ENCODE measurements at regions not wholly inside any gene's neighbourhood (a gene's known extent, or its start where the extent isn't known, plus 50 kb on each side); places are given as distances from the start of the nearest gene placed in this dataset.

DNA sequence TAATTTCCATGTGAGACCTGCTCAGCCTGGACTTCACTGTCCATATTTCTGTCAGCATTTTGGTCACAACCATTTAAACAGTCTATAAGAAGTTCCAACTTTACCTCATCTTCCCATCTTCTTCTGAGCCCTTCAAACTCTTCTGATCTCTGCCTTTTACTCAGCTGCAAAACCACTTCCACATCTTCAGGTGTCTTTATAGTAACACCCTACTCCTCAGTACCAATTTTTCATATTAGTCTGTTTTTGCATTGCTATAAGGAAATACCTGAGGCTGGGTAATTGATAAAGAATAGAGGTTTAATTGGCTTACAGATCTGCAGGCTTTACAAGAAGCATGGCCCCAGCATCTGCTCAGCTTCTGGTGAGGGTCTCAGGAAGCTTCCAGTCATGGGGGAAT, 1648.9 kb upstream of the SLC10A2 start:
- Histone ChIP-seq H3K4me1 (replicated peaks in 1 of 2) (no peaks in the 10 kb centered on the region), H3K36me3 (replicated peaks in 1 of 2) (no peaks in the 10 kb centered on the region), H3K9me3 (replicated peaks in 1 of 3) (no peaks in the 10 kb centered on the region), H3K4me3 (no peak overlapping the region), H3K27me3 (no peaks in the 10 kb centered on the region), H3K27ac (no peak overlapping the region)
- TF ChIP-seq, protein P1, sequence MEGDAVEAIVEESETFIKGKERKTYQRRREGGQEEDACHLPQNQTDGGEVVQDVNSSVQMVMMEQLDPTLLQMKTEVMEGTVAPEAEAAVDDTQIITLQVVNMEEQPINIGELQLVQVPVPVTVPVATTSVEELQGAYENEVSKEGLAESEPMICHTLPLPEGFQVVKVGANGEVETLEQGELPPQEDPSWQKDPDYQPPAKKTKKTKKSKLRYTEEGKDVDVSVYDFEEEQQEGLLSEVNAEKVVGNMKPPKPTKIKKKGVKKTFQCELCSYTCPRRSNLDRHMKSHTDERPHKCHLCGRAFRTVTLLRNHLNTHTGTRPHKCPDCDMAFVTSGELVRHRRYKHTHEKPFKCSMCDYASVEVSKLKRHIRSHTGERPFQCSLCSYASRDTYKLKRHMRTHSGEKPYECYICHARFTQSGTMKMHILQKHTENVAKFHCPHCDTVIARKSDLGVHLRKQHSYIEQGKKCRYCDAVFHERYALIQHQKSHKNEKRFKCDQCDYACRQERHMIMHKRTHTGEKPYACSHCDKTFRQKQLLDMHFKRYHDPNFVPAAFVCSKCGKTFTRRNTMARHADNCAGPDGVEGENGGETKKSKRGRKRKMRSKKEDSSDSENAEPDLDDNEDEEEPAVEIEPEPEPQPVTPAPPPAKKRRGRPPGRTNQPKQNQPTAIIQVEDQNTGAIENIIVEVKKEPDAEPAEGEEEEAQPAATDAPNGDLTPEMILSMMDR (IDR thresholded peaks at IDR 0.05) = no peak
- no peak for TF ChIP-seq POLR2A (IDR thresholded peaks at IDR 0.05)
- DNase-seq = no peak
- intact Hi-C loops (cut with DNase I) = no loop called here

DNA sequence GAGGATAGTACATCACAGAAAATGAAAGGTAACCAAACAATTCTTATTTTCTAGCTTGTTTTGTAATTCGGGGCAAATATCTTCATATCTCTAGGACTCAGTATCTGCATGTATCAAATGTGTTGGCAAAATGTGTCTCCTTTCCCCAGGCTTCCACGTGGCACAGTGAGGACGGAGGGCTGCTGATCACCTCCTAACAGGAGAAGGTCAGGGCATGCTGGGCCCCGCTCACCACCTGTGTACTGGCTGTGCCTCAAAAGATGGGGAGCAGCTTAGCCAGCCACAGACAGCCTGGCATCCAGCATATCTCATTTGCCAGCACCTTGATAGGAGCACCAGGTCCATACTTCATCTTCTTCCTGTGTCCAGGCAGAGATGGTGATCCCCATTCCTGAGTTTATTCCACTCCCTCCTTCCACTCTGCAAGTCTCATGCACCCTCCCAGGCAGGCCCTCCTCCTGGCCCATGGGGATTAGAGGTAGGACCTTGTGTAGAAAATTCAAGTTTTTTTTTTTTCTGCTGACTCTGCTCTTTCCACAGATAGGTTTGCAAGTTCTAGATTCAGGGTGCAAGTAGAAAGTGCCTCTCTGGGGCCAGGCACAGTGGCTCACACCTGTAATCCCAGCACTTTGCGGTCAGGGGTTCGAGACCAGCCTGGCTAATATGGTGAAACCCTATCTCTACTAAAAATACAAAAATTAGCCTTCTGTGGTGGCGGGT, 1639.0 kb upstream of the SLC10A2 start:
- H3K27ac ChIP-seq = no peak overlapping the region
- H3K4me1 ChIP-seq (replicated peaks in 1 of 2) = no peaks in the 10 kb centered on the region
- H3K36me3 ChIP-seq (replicated peaks in 1 of 2) = no peaks in the 10 kb centered on the region
- no peak for DNase-seq
- 85 to 91% (median 87%) methylated on average over 5 to 7 of the region's 7 CpGs for WGBS, 4 donors
- intact Hi-C loops (cut with DNase I) = no loop called here
- no peaks in the 10 kb centered on the region for H3K9me3 ChIP-seq (replicated peaks in 1 of 3)
- no peaks in the 10 kb centered on the region for H3K27me3 ChIP-seq
- H3K4me3 ChIP-seq = no peak overlapping the region
- TF ChIP-seq POLR2A (IDR thresholded peaks at IDR 0.05) = no peak
- TF ChIP-seq, protein P1 (IDR thresholded peaks at IDR 0.05) = no peak

DNA sequence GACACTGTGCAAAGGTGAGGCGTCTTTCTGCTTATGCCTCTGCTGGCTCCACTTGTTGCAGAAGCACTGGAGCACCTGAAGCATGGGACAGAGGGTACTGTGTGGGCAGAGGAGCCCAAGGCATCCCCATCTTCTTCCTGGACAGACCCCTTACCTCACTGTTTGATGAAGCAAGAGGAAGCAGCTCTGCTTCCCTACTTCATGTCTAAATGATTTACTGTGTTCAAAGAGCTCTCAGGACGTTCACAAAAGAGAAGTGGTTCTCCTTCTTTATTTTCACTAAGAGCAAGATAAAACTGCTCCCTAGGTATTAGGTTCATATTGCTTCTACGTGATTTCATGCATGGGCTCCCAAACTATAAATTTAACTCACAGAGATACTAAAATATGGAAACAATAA, 1635.4 kb upstream of the SLC10A2 start:
- intact Hi-C loops (cut with DNase I) = no loop called here
- Histone ChIP-seq H3K4me3 (no peak overlapping the region), H3K4me1 (replicated peaks in 1 of 2) (no peaks in the 10 kb centered on the region), H3K36me3 (replicated peaks in 1 of 2) (no peaks in the 10 kb centered on the region), H3K9me3 (replicated peaks in 1 of 3) (no peaks in the 10 kb centered on the region), H3K27ac (no peak overlapping the region), H3K27me3 (no peaks in the 10 kb centered on the region)
- WGBS, 4 donors = 51 to 68% (median 66%) methylated on average over 3 of the region's 3 CpGs
- TF ChIP-seq, protein P1 (IDR thresholded peaks at IDR 0.05) = no peak
- no peak for TF ChIP-seq POLR2A (IDR thresholded peaks at IDR 0.05)
- DNase-seq = no peak

DNA sequence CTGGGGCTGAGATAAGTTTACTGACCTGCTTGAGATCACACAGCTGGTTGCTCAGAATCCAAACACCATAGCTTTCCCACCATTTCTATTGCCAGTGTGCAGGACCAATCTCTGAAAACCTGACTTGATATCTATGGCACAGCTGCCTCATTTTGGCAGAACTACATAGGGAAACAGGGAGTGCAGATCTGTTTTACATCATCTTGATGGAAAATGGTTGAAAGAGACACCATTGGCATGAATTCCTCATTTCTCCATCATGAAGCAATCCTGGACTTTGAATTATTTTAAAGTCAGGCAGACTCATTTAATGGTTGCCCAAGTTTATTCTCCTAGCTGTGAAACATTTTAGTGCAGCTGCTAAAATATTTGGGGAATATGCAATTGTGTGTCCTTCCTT, 1628.2 kb upstream of the SLC10A2 start:
- no peak for DNase-seq
- H3K9me3 ChIP-seq (replicated peaks in 1 of 3) = no peaks in the 10 kb centered on the region
- no peak overlapping the region for H3K4me3 ChIP-seq
- H3K27ac ChIP-seq = no peak overlapping the region
- H3K27me3 ChIP-seq = no peaks in the 10 kb centered on the region
- H3K36me3 ChIP-seq (replicated peaks in 1 of 2) = no peaks in the 10 kb centered on the region
- TF ChIP-seq POLR2A (IDR thresholded peaks at IDR 0.05) = no peak
- TF ChIP-seq, protein P1 (IDR thresholded peaks at IDR 0.05) = no peak
- H3K4me1 ChIP-seq (replicated peaks in 1 of 2) = no peaks in the 10 kb centered on the region
- intact Hi-C loops (cut with DNase I) = no loop called here
